RPMI7951 (cell line): ENCODE measurements at regions not wholly inside any gene's neighbourhood (a gene's known extent, or its start where the extent isn't known, plus 50 kb on each side); places are given as distances from the start of the nearest gene placed in this dataset.
"Not testable (repeated sequence)": the region's sequence is repeated elsewhere in the genome, so short reads cannot be mapped to it uniquely, and the experiment has no call there.

Experiments used
- DNase-seq: peaks from one replicate; pipeline ENCODE4 v3.0.0-alpha.2; 2012; ENCODE audit warnings: low read depth

- no peak for DNase-seq
Observed at GRCh38 chr7:49597805-49598204, 175.6 kb upstream of the VWC2 start.

- DNase-seq, result no peak
Observed at GRCh38 chr7:49611951-49612350, 161.5 kb upstream of the VWC2 start.

GRCh38 chr7:49613759-49614158 is 159.7 kb upstream of the VWC2 start:
- no peak for DNase-seq

- not testable (repeated sequence) for DNase-seq
Observed at GRCh38 chr7:49614974-49615373, 158.5 kb upstream of the VWC2 start.

- DNase-seq, result no peak
Observed at GRCh38 chr7:49618028-49618427, 155.4 kb upstream of the VWC2 start.

GRCh38 chr7:49623943-49624342 is 149.5 kb upstream of the VWC2 start:
- no peak for DNase-seq

GRCh38 chr7:49624611-49625010 is 148.8 kb upstream of the VWC2 start:
- no peak for DNase-seq

- DNase-seq, result no peak
Observed at GRCh38 chr7:49630513-49630912, 142.9 kb upstream of the VWC2 start.

GRCh38 chr7:49631071-49631815 is 142.2 kb upstream of the VWC2 start:
- no peak for DNase-seq

GRCh38 chr7:49631960-49632359 is 141.5 kb upstream of the VWC2 start:
- no peak for DNase-seq

- no peak for DNase-seq
Observed at GRCh38 chr7:49635800-49636199, 137.6 kb upstream of the VWC2 start.

- DNase-seq, result no peak
Observed at GRCh38 chr7:49636400-49636799, 137.0 kb upstream of the VWC2 start.

- DNase-seq, result no peak
Observed at GRCh38 chr7:49638166-49638565, 135.3 kb upstream of the VWC2 start.

GRCh38 chr7:49639068-49639593 is 134.3 kb upstream of the VWC2 start:
- DNase-seq, result no peak

- no peak for DNase-seq
Observed at GRCh38 chr7:49639808-49640207, 133.6 kb upstream of the VWC2 start.

GRCh38 chr7:49643321-49643720 is 130.1 kb upstream of the VWC2 start:
- no peak for DNase-seq

GRCh38 chr7:49643736-49644135 is 129.7 kb upstream of the VWC2 start:
- no peak for DNase-seq

- no peak for DNase-seq
Observed at GRCh38 chr7:49644396-49645166, 128.9 kb upstream of the VWC2 start.

GRCh38 chr7:49645296-49645695 is 128.1 kb upstream of the VWC2 start:
- DNase-seq, result no peak

- DNase-seq, result no peak
Observed at GRCh38 chr7:49660170-49660783, 113.2 kb upstream of the VWC2 start.

- no peak for DNase-seq
Observed at GRCh38 chr7:49660976-49661375, 112.5 kb upstream of the VWC2 start.

- not testable (repeated sequence) for DNase-seq
Observed at GRCh38 chr7:49665963-49666362, 107.5 kb upstream of the VWC2 start.

GRCh38 chr7:49666764-49667163 is 106.7 kb upstream of the VWC2 start:
- no peak for DNase-seq
